Daoy (cell line): ENCODE measurements at regions not wholly inside any gene's neighbourhood (a gene's known extent, or its start where the extent isn't known, plus 50 kb on each side); places are given as distances from the start of the nearest gene placed in this dataset.

Experiments used
- DNase-seq: peaks from one replicate; pipeline ENCODE4 v3.0.0-alpha.2; 2015; ENCODE audit warnings: low read depth

DNA sequence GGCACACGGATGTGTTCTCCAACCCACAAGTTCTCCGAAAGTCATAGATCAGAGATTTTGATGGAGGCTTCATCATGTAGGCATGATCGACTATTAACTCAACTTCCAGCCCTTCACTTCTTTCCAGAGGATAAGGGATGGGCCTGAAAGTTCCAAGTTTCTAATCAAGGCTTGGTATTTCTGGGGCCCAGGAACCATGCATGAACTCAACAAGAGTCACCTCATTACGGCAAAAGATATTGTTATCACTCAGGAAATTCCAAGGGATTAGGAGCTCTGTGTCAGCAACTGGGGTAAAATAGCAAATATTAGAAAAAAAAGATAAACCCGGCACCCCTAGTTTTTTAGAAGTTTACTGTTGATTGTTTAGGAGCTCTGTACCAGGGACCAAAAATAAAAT is 240.1 kb upstream of the PPP1R2C start:
- no peak for DNase-seq

DNA sequence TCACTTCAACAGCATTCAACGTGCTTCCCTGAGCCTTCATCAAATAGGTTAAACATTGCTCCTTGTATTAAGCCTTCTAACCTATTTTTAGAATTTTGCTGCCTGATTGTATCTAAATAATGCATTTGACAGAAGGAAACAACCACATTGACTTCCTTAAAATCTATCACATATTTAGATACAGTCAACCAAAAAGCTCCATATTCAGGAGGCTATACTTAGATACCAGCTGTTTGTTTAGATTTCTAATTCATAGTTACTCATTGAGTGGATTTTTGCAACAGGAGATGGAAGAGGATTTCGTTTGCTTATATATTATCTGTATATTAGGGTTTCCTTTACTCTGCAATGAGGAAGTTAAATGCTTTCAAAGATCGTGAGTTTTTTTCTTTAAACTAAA is 241.1 kb upstream of the PPP1R2C start:
- DNase-seq, result no peak

GRCh38 chrX:43025806-43026315 is 247.9 kb upstream of the PPP1R2C start:
- DNase-seq, result no peak

GRCh38 chrX:43064096-43064495 is 286.1 kb upstream of the PPP1R2C start:
- DNase-seq, result no peak

DNA sequence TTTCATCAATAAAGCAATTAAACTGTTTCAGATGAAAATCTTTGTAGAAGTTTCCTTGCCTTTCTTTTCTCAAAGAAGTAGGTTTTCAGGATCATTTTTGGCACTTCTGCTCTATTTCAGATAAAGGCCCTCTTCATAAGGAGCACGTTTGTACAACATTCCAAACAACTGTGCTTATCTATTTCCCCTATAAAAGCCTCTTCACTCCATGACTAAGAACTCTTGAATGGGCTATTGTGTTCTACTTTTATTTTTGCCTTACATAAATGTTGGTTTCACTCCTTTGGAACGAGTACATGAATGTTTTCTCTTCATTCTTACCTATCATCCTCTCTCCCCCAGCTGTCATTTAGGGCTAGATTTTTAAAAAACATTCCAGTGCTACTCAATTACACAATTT is 288.0 kb upstream of the PPP1R2C start:
- no peak for DNase-seq

GRCh38 chrX:43068639-43069038 is 290.7 kb upstream of the PPP1R2C start:
- DNase-seq, result no peak

GRCh38 chrX:43083016-43083415 is 305.1 kb upstream of the PPP1R2C start:
- DNase-seq, result no peak

- no peak for DNase-seq
Measured at GRCh38 chrX:43087830-43088229, 309.9 kb upstream of the PPP1R2C start.

DNA sequence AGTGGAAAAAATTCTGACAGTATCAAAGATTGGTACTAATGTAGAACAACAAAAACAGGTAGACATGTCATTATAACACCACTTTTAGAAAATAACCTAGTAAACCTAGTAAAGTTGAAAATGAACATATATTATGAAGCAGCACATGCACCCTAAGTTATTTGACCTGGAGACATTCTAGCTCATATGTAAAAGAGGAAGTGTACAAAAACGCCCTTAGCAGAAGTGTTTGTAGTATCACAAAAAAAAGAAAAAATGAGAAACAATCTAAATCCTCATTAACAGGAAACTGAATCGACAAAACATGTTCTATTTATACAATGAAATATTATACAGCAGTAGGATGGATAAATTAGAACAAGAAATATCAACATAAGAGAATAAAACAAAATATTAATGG is 318.9 kb upstream of the PPP1R2C start:
- no peak for DNase-seq

- no peak for DNase-seq
Measured at GRCh38 chrX:43106009-43106408, 328.0 kb upstream of the PPP1R2C start.

DNA sequence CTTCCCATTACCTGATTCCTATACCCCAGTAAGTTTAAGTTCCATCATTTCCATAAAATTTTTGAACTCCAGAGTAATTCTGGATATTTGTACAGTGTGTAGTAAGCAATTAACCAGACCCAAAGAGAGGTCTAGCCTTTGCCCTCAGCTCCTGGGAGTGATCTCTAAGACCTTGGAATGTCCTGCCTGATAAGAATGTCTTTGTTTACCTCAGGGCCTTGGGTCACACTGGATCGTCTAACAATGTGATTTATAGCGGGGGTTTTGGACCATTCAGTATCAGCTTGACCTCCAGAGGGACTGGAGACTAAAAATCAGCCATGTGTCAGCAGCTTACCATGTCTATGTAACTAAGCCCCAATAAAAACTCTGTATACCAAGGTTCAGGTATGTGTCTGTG is 330.9 kb upstream of the PPP1R2C start:
- no peak for DNase-seq

DNA sequence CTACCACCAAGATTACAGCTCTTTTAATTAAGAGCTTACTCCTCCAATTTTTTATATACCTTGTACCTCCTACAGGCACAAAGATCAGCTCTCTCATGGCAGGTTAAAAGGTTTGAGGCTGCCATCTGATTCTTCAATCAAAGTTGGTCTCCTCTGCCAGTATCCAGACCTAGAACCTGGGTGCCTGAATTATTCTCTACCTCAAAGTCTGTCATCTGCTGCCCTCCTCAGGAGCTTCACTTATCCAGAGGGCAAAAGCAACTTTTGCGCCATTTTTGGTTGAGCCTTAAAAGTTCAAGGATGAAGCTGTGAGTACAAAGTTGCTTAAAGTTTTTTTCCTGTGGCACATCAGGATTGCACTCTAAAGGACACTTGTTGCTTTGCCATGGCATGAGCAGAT is 343.7 kb upstream of the PPP1R2C start:
- no peak for DNase-seq

GRCh38 chrX:43139645-43140044 is 361.7 kb upstream of the PPP1R2C start:
- DNase-seq, result no peak

GRCh38 chrX:43140582-43140981 is 362.6 kb upstream of the PPP1R2C start:
- no peak for DNase-seq

DNA sequence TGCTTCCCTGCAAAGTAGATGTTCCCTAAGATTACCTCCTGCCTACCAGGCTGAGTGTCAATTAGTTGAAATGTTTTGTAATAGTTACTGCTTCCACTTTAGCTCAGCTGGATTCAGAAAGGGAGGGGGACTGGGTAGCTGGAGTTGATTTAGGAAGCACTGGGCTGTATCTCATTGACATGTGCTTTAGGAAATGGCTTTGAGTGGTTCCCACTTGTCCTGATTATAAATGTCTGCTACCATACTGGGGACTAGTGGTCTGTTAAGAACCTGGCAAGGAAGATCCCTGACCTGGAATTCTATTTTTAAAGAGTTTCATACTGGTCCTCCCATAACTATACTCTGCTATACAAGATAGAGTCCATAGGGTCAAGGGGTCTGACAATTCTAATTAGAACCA is 363.9 kb upstream of the PPP1R2C start:
- no peak for DNase-seq

DNA sequence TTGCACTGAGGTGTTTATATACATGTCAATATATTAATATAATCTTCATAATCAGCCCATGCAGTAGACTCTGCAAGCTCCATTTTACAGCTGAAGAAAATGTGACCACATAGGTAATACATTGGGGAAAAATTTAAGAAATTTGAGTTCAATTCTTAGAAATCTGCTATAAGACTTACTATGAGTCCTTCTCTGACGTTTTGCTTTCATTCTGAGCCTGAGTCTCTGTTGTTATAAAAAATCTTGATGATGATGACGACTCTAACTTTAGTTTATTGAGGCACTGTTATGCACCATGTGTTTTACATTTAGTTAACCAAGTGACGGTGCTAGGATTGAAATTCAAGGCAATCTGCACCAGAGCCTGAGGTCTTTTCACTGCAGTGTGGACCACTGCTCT is 370.3 kb upstream of the PPP1R2C start:
- no peak for DNase-seq

- no peak for DNase-seq
Measured at GRCh38 chrX:43165343-43165920, 387.5 kb upstream of the PPP1R2C start.

DNA sequence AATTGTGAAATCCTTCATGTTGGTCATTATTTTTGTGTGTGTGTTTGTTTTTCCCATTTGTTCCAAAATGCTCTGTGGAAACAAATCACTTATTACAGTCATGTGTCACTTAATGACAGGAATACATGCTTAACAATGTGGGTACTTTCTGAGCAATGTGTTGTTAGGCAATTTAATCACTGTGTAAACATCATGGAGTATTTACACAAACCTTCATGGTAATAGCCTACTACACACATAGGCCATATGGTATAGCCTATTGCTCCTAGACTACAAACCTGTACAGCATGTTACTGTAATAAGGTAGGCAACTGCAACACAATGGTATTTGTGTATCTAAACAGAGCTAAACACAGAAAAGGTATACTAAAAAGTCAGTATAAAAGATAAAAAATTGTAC is 388.9 kb upstream of the PPP1R2C start:
- no peak for DNase-seq

DNA sequence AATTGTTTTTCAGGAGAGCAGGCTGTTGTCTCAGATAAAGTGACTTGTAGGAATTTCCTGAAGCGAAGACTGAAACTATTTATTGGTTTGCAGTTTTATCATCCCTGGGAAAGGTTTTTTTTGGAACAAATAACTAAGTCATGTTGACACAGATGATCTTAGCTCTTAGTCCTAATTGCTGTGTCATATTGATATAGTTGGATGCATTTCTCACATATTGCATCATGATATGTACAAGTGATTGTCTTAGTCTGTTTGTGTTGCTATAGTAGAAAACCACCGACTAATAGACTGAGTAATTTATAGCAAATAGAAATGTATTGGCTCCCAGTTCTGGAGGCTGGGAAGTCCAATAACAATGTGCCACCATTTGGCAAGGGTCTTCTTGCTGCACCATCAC is 397.5 kb upstream of the PPP1R2C start:
- DNase-seq, result no peak

DNA sequence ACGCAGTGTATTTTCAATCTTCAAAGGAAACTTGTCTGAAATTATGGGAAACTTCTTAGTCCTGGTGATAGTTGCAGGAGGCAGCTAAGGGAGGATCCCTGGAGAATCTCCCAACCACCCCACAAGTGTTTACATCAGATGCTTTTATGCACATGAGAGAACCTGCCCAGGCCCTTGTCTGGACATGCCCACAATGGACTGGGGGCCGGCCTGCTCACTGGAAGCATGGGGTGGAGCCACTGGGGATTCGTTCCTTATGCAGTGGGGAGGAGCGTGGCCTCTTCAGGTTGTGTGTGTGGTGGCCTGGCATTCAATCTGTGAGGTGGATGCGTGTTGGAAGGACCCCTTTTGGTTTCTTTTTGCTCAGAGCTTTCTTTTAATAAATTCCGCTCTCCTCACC is 398.7 kb upstream of the PPP1R2C start:
- DNase-seq, result no peak

GRCh38 chrX:43188296-43188695 is 410.3 kb upstream of the PPP1R2C start:
- no peak for DNase-seq

DNA sequence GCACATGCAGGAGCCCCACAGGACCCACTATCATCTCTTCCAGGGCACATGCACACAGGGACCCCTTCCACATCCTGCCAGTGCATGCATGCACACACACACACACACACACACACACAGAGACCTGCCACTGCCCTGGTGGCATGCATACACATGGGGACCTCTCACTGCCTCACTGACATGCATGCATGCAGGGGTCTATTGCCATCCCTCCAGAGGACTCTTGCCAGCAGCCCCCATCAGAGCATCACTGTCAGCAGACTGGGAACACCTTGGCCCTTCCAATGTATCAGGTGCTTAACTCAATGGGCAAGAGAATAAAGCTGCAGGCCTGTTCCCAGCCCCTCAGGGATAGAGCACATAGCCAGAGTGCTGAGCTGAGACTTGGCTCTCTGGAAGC is 433.6 kb upstream of the PPP1R2C start:
- no peak for DNase-seq

- DNase-seq, result no peak
Measured at GRCh38 chrX:43218198-43218597, 437.9 kb upstream of the MAOA start.

DNA sequence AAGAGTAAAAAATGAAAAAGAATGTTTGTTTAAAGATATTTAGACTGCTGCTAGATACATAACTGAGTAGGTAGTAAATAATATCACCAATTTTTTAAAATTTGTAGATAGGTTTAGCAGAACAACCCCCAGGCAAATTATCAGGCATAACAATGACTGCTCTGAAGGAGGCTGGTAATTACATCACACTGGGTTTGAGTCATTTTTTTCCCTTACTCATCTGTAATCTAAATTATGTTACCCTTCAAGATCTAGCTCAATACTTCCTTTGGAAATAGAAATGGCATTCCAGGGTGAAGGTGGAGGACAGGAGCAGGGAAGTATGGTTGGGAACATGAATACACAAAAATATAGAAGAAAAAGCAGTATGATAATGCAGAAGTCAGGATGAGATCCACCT is 431.6 kb upstream of the MAOA start:
- no peak for DNase-seq
